GM19351 (cell line): ENCODE measurements at regions not wholly inside any gene's neighbourhood (a gene's known extent, or its start where the extent isn't known, plus 50 kb on each side); places are given as distances from the start of the nearest gene placed in this dataset.
"Not testable (repeated sequence)": the region's sequence is repeated elsewhere in the genome, so short reads cannot be mapped to it uniquely, and the experiment has no call there.

Experiments
- ATAC-seq: cut with Tn5 transposase; IDR thresholded peaks from one replicate; pipeline ENCODE4 v1.9.1; 2021; ENCODE audit warnings: mild to moderate bottlenecking, moderate library complexity; ENCODE audit not compliant: unreplicated experiment

DNA sequence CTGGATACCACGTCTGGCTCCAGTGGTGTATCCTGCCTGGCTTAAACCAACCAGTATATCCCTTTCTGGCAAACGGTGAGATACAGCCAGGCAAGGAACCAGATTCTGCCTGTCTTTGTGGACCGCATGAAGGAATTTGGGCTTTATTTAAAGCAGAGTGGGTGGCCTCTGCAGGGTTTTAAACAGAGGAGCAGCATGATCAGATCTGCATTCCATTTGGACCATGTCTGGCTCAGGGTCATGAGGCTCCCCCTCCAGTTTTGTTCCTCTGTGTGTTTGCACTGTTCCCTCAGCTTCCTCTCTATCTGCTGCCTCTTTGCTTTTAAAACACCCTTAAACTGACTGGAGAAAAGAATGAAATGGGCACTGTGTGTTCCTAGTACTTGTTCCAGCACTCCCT is 195.0 kb downstream of the GIPC2 start:
- ATAC-seq, result no peak

DNA sequence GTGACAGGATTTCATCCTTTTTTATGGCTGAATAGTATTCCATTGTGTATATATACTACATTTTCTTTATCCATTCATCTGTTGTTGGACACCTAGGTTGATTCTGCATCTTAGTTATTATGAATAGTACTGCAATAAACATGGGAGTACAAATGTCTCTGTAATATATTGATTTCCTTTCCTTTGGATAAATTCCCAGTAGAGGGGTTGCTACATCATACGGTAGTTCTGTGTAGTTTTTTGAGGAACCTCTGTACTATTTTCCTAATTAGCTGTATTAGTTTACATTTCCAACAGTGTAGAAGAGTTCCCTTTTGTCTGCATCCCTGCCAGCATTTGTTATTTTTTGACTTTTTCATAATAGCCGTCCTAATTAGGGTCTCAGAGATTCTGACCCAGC is 201.3 kb downstream of the GIPC2 start:
- ATAC-seq, result no peak

DNA sequence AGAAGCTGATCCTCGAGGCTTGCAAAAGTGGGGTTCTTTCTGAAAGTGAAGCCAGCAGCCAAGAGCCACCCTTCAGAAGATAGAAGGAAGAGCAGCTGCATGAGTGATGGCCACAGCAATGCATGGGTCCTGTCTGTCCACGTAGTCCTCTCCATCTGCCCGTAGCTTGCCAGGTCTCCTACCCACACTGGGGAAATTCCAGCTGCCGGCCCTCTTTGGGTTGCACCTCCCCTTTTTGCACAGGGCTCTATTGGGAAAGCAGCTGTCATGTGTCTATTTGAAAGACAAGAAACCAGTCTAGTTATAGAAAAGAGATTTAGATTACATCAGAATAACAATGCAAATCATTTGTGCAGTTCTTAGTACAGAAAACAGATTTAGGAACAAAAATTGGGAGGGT is 204.4 kb downstream of the GIPC2 start:
- ATAC-seq, result no peak

DNA sequence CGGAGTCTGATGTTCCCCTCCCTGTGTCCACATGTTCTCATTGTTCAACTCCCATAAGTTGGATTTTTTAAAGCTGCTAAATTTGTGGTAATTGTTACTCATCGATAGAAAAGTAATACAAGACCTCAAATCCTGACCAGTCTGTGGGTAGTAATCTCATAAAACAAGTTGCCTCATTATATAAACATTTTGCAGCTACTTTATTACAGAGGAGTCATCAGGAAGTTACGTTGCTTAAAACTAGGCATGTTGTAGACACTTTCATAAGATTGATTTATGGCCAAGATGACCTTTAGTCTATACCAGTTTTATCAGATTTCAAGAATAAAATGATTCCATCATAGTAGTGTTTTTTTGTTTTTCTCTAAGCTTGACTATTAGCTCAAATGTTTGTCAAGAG is 208.8 kb downstream of the GIPC2 start:
- ATAC-seq, result no peak

DNA sequence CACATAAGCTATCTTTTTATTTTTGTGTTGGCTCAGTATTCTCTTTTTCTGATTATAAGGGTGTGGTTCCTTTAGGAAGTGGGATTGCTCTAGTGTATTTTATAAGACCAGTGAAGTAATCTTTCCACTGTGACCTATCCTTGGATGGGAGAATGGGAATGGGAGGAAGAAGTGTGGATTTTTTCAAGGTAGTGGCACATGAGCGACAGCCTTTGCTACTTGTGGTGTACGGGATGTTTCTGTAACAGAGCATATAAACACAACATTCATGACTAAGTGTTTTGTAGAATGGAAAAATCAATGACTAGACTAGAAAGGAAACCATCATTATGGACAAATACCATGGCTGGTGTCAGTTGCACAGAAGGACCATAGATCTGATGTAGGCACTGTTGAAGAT is 209.6 kb downstream of the GIPC2 start:
- ATAC-seq, result no peak

DNA sequence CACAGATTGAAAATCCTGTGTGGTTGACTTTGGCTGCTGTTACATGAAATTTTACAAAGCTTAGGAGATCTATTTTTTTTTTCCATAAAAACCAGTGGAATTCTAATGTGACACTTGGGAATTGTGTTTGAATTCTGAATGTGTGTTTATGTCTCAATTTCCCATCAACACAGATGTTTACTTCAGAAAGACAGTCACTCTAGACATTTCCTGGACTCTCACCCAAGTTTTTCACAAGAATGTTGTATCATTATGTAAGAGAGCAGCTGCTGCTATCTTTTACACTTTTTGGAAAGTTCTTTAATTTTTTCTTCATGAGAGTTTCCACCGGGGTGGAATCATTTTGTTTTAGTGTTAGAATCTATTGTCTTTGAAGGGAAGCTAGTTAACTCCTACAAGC is 210.1 kb downstream of the GIPC2 start:
- ATAC-seq, result no peak

DNA sequence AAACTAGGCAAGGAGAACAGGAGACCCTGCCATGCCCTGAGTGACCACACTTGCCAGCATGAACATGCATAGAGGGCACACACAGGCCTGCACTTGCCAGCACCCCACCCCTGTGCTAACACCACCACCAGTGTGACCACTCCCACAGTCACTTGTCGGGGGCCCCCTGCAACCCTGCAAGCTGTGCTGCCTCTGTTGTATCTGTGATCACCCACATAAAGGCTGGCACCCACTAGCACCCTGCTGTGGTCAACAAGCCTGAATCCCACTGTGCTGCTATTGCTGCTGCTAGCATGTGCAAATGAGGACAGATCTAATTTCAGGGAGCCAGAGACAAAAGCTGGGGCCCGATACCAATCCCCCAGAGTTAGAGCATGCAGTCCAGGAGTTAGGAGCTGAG is 217.7 kb downstream of the GIPC2 start:
- ATAC-seq, result no peak

DNA sequence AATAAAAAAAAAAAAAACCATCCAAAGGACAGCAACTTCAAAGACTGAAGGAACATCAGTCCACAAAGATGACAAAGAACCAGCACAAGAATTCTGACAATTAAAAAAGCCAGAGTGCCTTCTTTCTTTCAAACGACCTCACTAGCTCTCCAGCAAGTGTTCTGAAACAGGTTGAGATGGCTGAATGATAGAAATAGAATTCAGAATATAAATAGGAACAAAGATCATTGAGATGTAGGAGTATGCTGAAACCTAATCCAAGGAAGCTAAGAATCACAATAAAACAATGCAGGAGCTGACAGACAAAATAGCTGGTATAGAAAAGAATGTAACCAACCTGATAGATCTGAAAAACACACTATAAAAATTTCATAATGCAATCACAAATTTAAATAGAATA is 218.2 kb downstream of the GIPC2 start:
- no peak for ATAC-seq

DNA sequence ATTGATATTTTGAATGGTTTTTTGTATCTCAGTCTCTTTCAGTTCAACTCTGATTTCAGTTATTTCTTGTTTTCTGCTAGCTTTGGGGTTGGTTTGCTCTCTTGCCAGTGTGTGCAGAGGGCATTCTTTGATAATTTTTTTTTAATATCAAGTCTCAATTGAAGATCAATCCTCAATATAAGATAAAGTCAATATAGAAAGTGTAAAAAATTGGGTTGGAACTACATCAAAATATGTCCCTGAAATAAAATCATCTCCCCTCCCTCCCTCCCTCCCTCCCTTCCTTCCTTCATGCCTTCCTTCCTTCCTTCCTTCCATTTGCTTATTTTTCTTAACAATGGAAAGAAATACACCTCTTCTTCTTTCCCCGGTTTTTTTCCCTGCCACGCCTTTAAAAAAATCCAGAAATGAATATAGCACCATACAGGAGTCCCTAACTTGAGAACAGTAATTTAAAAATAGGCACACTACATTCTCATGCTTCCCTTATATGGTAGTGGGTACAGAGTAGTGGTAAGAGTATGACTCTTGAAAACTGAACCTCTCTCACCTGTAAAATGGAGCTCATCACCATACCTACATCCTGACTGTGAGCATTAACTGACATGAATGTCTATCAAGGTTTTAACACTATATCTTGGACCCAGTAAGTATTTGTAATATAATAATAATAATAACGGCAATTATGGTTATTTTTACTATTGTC is 221.9 kb downstream of the GIPC2 start:
- ATAC-seq, result peak; percentile 66

DNA sequence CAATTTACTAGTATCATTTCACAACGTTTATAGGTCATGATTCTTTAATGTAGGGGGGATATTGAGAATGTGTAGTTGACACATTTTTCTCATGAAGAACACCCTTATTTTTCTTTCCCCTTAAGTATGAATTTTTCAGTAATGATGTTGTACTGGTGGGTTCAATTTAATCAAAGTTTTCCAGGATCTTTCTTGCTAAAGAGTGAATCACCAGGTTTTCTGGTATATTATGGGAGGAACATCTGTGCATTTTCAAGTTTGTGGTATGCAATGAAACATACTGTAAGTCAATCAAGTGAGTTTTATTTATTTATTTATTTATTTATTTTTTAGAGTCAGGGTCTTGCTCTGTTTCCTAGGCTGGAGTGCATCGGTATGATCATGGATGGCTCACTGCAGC is 221.2 kb upstream of the PTGFR start:
- ATAC-seq, result no peak

DNA sequence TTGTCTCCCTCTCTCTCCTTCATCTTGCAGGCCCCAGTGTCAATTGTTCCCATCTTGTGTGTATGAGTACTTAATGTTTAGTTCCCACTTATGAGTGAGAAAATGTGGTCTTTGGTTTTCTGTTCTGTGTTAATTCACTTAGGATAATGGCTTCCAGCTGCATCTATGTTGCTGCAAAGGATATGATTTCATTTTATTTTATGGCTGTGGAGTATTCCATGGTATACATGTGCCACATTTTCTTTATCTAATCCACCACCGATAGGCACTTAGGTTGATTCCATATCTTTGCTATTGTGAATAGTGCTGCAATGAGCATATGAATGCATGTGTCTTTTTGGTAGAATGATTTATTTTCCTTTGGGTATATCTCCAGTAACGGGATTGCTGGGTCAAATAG is 219.4 kb upstream of the PTGFR start:
- ATAC-seq, result not testable (repeated sequence)

DNA sequence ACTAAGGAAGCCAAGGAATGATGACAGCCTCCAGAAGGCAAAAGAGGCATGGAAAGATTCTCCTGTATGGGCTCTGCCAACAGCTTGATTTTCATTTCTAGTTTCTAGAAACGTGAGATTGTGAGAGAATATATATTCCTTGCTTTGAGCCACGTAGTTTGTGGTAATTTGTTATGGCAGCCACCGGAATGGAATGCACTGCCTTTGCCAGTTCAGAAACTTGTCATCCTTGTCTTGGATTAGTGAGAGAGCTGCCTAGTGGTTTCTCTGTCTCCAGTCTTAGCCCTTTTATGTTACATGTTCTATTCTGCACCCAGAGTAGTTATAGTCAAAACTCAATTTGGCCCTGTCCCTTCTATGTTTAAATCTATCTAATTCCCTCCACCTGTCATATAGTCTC is 216.0 kb upstream of the PTGFR start:
- no peak for ATAC-seq

DNA sequence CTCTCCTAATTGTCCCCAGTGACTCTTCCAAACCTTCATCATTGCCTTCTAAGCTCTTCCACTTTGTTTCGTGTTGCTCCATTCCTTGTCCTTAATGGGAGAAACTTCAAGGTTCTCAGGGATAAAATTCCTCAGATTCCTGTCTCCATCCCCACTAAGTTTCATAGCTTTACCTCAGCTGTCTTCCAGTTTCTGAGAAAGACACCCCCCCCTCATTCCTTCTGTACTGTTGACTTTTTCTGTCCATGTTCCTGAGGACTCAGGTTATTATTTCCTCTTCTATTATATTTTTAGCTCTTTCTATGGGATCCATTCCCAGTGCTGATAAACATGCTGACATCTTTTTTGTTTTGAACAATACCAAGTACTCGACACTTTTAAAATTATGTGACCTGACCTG is 215.3 kb upstream of the PTGFR start:
- no peak for ATAC-seq

DNA sequence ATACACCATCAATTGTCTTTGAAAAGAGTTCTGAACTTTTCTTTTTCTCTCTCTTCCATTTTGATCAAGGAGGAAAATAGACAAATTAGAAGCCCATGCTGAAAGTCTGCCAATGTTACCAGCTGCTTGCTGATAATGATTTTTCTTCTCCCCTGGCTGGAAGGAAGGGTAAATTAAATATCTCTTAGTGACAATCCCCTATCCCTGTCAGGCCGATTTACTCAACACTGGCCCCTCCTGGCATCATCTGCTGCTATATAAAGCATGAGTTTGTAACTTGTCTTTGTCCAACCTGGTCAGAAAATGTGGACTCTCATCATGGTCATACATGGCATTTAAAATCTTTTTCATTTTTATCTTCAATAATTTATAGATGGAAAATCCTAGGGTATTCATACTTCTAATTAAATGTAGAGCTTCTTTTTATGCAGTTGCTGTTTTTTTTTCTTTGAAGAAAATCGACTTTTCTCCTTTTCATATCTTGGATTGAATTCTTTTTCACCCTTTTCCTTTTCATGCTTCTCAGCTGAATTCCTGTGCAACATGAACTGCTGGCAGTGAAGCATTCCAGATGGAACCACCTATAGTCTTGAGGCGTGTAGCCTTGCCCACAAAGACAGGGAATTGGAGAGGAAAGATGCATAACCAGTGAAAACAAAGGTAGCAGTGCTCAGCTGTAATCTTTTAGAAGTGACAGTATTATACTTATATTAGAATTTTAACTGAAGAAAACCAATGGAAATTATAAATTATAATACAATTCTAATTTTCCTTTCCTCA is 214.7 kb upstream of the PTGFR start:
- ATAC-seq, result no peak

DNA sequence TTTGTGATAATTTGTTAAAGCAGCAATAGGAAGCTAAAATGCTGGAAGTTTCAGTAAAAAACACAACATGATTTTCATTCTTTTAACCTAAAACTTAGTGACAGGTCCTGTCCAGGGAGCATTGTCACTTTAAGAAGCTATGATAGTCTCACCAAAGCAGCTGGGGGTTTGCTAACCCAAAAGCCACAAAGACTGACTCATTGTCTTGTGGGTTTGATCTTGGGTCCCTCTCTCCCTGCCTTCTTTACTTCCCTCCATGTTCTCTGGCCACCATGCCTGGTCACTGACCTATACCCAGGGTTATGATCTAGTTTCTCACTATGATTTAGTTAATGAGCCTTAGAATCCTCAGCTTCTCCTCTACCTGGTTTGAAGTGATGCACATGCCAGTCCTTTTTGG is 213.5 kb upstream of the PTGFR start:
- ATAC-seq, result peak; percentile 78

DNA sequence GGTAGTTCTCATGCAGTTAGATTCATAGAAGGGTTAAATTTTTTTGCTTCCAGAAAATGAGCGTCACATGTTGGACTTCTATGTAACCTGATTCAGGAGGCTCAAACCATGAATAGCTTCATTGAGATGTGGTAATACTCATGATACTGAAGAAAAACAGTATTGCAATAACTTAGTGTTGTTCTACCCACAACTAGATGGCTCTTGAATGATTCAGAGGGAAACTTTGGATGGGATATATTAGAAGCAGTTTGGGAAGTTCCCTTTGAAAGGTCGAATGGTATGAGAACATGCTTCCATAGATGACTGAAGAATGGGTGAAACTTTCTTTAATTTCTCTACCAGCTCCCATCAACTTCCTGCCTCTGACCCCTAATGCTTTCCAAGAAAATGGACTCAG is 211.7 kb upstream of the PTGFR start:
- ATAC-seq, result no peak

DNA sequence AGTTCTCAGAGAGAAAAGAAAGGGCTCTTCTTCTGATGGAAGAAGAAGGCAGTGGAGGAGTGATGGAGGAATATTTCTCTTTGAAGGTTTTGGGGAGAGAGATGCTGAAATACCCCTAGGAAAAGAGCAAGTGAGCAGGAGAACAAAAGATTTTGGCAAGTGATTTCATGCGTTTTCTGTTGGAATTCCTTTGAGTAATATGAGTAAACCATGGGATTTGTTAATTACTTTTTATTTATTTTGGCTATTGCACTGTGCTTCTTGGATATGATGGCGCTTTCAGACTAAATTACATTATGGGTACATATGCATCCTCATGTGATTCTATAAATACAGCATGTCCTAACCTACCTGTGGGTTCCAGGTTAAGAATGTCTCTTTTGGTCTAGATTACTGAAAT is 210.1 kb upstream of the PTGFR start:
- no peak for ATAC-seq

DNA sequence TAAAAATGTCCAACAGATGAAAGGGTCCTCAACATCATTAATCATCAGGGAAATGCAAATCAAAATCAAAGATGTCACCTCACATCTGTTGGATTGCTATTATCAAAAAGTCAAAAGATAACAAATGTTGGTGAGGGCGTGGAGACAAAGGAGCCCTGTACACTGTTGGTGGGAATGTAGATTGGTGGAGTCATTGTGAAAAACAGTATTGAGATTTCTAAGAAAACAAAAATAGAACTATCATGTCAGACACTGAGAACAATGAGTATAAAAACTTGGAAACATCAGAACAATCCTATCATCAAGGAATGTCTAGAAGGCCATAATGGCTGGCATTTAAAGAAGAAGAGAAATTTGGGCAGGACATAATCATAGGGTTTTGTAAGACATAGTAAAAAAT is 209.2 kb upstream of the PTGFR start:
- ATAC-seq, result peak; percentile 51

DNA sequence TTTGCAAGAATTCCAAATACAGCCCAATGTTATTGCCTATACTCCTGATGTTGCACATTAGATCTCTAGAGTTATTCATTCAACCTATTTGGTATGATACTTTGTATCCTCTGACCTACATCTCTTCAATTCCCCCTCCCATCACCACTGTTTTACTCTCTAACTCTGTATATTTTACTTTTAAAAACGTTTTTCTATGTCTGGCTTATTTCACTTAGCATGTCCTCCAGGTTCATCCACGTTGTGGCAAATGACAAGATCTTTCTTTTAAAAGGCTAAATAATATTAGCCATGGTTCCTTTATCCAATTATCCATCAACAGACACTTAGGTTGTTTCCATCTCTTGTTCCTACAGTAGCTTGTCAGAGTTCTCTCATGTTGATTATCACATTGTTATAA is 207.1 kb upstream of the PTGFR start:
- no peak for ATAC-seq

DNA sequence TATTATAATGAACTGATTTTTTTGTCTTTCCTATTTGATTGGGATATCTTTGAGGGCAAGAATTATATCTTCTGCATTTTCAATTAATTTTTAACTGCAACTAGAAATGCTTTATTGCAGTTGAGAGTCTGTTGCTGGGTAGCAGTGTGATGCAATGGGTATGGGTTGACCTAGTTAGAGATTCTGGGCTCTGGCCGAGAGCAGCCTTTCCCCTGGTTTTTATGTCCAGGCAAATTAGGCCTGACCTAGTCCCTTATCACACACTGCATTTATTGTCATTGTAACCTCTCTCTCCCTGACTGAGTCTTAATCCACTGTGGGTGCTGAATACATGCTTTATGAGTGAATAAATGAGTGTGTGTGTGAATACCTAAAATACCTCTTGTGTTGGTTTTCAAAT is 206.4 kb upstream of the PTGFR start:
- no peak for ATAC-seq

DNA sequence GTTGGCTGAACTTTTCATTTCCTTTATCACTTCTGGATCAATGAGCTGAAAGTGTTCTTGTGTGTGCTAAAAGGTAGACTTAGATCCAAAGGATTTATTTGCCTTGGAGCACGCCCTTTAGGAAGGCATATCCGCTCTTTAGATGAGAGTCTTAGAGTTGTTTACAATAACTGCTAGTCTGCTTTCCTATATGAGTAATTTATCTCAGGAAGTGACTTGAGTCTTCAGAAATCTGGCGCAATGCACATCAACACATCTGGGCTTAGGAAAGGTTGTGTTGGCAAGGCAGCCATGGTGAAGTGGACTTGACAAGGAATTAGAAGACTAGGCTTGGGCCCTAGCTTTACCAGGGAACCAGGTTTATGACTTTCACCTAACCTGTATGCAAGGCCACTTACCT is 204.1 kb upstream of the PTGFR start:
- no peak for ATAC-seq

DNA sequence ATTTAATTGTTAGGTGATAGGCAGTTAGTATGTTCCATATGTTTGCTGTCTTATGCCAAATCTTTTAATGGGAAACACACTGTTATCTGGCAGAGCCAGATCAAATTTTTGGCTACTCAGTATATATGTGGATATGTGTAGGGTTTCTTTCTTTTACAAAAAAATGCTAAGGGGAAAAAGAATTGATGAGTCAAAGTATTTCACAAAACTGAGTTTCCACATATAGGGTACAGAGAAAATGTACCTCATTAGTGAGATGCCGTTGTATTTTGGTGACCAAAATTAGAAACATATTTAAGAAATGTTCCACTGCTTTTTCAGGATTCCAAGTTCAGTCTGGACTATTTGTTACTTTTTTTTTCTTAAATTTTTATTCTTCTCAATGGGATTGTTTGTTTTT is 201.2 kb upstream of the PTGFR start:
- ATAC-seq, result no peak

DNA sequence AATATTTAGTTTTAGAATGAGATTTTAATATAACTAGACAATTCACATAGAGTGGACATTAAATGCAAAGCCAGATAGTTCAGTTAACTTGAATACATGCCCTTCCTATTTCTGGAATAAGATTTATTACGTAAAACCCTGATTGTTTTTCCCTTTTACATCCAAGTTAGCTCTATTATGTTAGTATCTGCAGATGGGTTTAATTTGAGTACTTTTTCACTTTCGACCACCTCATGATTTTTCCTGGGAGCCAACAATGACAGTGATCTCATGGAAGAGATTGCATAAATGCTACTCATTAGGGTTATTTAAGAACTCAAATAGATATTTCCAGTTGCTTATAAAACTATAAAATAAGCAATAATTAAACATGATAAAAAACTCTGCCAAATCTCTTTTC is 199.4 kb upstream of the PTGFR start:
- no peak for ATAC-seq
